ENCODE measurements at regions not wholly inside any gene's neighbourhood (a gene's known extent, or its start where the extent isn't known, plus 50 kb on each side); places are given as distances from the start of the nearest gene placed in this dataset.

GRCh38 chr1:218030846-218031245 is 254.2 kb upstream of the RRP15 start:
- TF ChIP-seq POLR2AphosphoS5 (IDR thresholded peaks at IDR 0.05; ENCODE audit: borderline replicate concordance, low read depth, low read length): no peak
- no peak for TF ChIP-seq EZH2 (IDR thresholded peaks at IDR 0.05)
- TF ChIP-seq FOXP2 (optimal IDR thresholded peaks at IDR 0.05; ENCODE audit: control extremely low read depth, extremely low read length, insufficient read depth): no peak
- Histone ChIP-seq H3K9me3 (ENCODE audit: low read depth, low read length) (no peaks in the 10 kb centered on the region), H3K4me3 (no peak overlapping the region), H3K36me3 (ENCODE audit: insufficient read depth, low read length) (no peaks in the 10 kb centered on the region), H3K27ac (no peak overlapping the region), H3K9ac (ENCODE audit: insufficient read length) (no peak overlapping the region)
- no peak for DNase-seq (ENCODE audit: low read depth, low spot score)

GRCh38 chr1:218031901-218032300 is 253.2 kb upstream of the RRP15 start:
- Histone ChIP-seq H3K9ac (ENCODE audit: insufficient read length) (no peak overlapping the region), H3K4me3 (no peak overlapping the region), H3K9me3 (ENCODE audit: low read depth, low read length) (no peaks in the 10 kb centered on the region), H3K27ac (no peak overlapping the region), H3K36me3 (ENCODE audit: insufficient read depth, low read length) (no peaks in the 10 kb centered on the region)
- no peak for DNase-seq (ENCODE audit: low read depth, low spot score)
- TF ChIP-seq EZH2 (IDR thresholded peaks at IDR 0.05) (no peak), POLR2AphosphoS5 (IDR thresholded peaks at IDR 0.05; ENCODE audit: borderline replicate concordance, low read depth, low read length) (no peak), FOXP2 (optimal IDR thresholded peaks at IDR 0.05; ENCODE audit: control extremely low read depth, extremely low read length, insufficient read depth) (no peak)

GRCh38 chr1:218034468-218034867 is 250.6 kb upstream of the RRP15 start:
- Histone ChIP-seq H3K36me3 (ENCODE audit: insufficient read depth, low read length) (no peaks in the 10 kb centered on the region), H3K9me3 (ENCODE audit: low read depth, low read length) (no peaks in the 10 kb centered on the region), H3K4me3 (no peak overlapping the region), H3K27ac (no peak overlapping the region), H3K9ac (ENCODE audit: insufficient read length) (no peak overlapping the region)
- DNase-seq (ENCODE audit: low read depth, low spot score): no peak
- TF ChIP-seq FOXP2 (optimal IDR thresholded peaks at IDR 0.05; ENCODE audit: control extremely low read depth, extremely low read length, insufficient read depth) (no peak), EZH2 (IDR thresholded peaks at IDR 0.05) (no peak), POLR2AphosphoS5 (IDR thresholded peaks at IDR 0.05; ENCODE audit: borderline replicate concordance, low read depth, low read length) (no peak)

GRCh38 chr1:218048828-218049420 is 236.2 kb upstream of the RRP15 start:
- no peak for DNase-seq (ENCODE audit: low read depth, low spot score)
- H3K27ac ChIP-seq: no peak overlapping the region
- TF ChIP-seq FOXP2 (optimal IDR thresholded peaks at IDR 0.05; ENCODE audit: control extremely low read depth, extremely low read length, insufficient read depth): no peak
- no peak for TF ChIP-seq POLR2AphosphoS5 (IDR thresholded peaks at IDR 0.05; ENCODE audit: borderline replicate concordance, low read depth, low read length)
- TF ChIP-seq EZH2 (IDR thresholded peaks at IDR 0.05): no peak
- no peaks in the 10 kb centered on the region for H3K9me3 ChIP-seq (ENCODE audit: low read depth, low read length)
- no peaks in the 10 kb centered on the region for H3K36me3 ChIP-seq (ENCODE audit: insufficient read depth, low read length)
- no peak overlapping the region for H3K9ac ChIP-seq (ENCODE audit: insufficient read length)
- no peak overlapping the region for H3K4me3 ChIP-seq

- Histone ChIP-seq H3K9ac (ENCODE audit: insufficient read length) (no peak overlapping the region), H3K27ac (no peak overlapping the region), H3K9me3 (ENCODE audit: low read depth, low read length) (no peaks in the 10 kb centered on the region), H3K36me3 (ENCODE audit: insufficient read depth, low read length) (no peaks in the 10 kb centered on the region), H3K4me3 (no peak overlapping the region)
- DNase-seq (ENCODE audit: low read depth, low spot score): no peak
- no peak for TF ChIP-seq FOXP2 (optimal IDR thresholded peaks at IDR 0.05; ENCODE audit: control extremely low read depth, extremely low read length, insufficient read depth)
- TF ChIP-seq POLR2AphosphoS5 (IDR thresholded peaks at IDR 0.05; ENCODE audit: borderline replicate concordance, low read depth, low read length): no peak
- TF ChIP-seq EZH2 (IDR thresholded peaks at IDR 0.05): no peak
Measured at GRCh38 chr1:218049641-218050040, 235.5 kb upstream of the RRP15 start.

- H3K9me3 ChIP-seq (ENCODE audit: low read depth, low read length): no peaks in the 10 kb centered on the region
- DNase-seq (ENCODE audit: low read depth, low spot score): no peak
- no peak overlapping the region for H3K9ac ChIP-seq (ENCODE audit: insufficient read length)
- no peak overlapping the region for H3K4me3 ChIP-seq
- no peak for TF ChIP-seq FOXP2 (optimal IDR thresholded peaks at IDR 0.05; ENCODE audit: control extremely low read depth, extremely low read length, insufficient read depth)
- no peaks in the 10 kb centered on the region for H3K36me3 ChIP-seq (ENCODE audit: insufficient read depth, low read length)
- H3K27ac ChIP-seq: no peak overlapping the region
Measured at GRCh38 chr1:218058730-218059129, 226.4 kb upstream of the RRP15 start.

GRCh38 chr1:218064426-218064825 is 220.7 kb upstream of the RRP15 start:
- H3K36me3 ChIP-seq (ENCODE audit: insufficient read depth, low read length): no peaks in the 10 kb centered on the region

GRCh38 chr1:218066332-218066731 is 218.8 kb upstream of the RRP15 start:
- no peak overlapping the region for H3K27ac ChIP-seq
- no peak for TF ChIP-seq EZH2 (IDR thresholded peaks at IDR 0.05)
- TF ChIP-seq FOXP2 (optimal IDR thresholded peaks at IDR 0.05; ENCODE audit: control extremely low read depth, extremely low read length, insufficient read depth): no peak
- no peak for TF ChIP-seq POLR2AphosphoS5 (IDR thresholded peaks at IDR 0.05; ENCODE audit: borderline replicate concordance, low read depth, low read length)
- no peaks in the 10 kb centered on the region for H3K9me3 ChIP-seq (ENCODE audit: low read depth, low read length)

More at GRCh38 chr1:218064426-218064825, 220.7 kb upstream of the RRP15 start:
- no peaks in the 10 kb centered on the region for H3K9me3 ChIP-seq (ENCODE audit: low read depth, low read length)
- no peak overlapping the region for H3K9ac ChIP-seq (ENCODE audit: insufficient read length)
- H3K4me3 ChIP-seq: no peak overlapping the region
- no peak overlapping the region for H3K27ac ChIP-seq
- DNase-seq (ENCODE audit: low read depth, low spot score): no peak
- TF ChIP-seq EZH2 (IDR thresholded peaks at IDR 0.05): no peak
- TF ChIP-seq FOXP2 (optimal IDR thresholded peaks at IDR 0.05; ENCODE audit: control extremely low read depth, extremely low read length, insufficient read depth): no peak
- no peak for TF ChIP-seq POLR2AphosphoS5 (IDR thresholded peaks at IDR 0.05; ENCODE audit: borderline replicate concordance, low read depth, low read length)

GRCh38 chr1:218068241-218068640 is 216.9 kb upstream of the RRP15 start:
- H3K4me3 ChIP-seq: no peak overlapping the region
- TF ChIP-seq POLR2AphosphoS5 (IDR thresholded peaks at IDR 0.05; ENCODE audit: borderline replicate concordance, low read depth, low read length) (no peak), EZH2 (IDR thresholded peaks at IDR 0.05) (no peak), FOXP2 (optimal IDR thresholded peaks at IDR 0.05; ENCODE audit: control extremely low read depth, extremely low read length, insufficient read depth) (no peak)
- no peak for DNase-seq (ENCODE audit: low read depth, low spot score)
- H3K9me3 ChIP-seq (ENCODE audit: low read depth, low read length): no peaks in the 10 kb centered on the region
- H3K27ac ChIP-seq: no peak overlapping the region
- no peaks in the 10 kb centered on the region for H3K36me3 ChIP-seq (ENCODE audit: insufficient read depth, low read length)
- H3K9ac ChIP-seq (ENCODE audit: insufficient read length): no peak overlapping the region

More at GRCh38 chr1:218066332-218066731, 218.8 kb upstream of the RRP15 start:
- no peaks in the 10 kb centered on the region for H3K36me3 ChIP-seq (ENCODE audit: insufficient read depth, low read length)
- no peak overlapping the region for H3K9ac ChIP-seq (ENCODE audit: insufficient read length)
- H3K4me3 ChIP-seq: no peak overlapping the region
- no peak for DNase-seq (ENCODE audit: low read depth, low spot score)

Data from SK-N-MC (cell line).